CD14-positive monocyte (primary cell): ENCODE measurements at regions not wholly inside any gene's neighbourhood (a gene's known extent, or its start where the extent isn't known, plus 50 kb on each side); places are given as distances from the start of the nearest gene placed in this dataset.

ENCODE experiments used
- DNase-seq, 3 donors: peaks; one replicate each; pipeline ENCODE4 v3.0.0-alpha.2; 2011 to 2022
- H2AFZ ChIP-seq: 2 replicates; pipeline ENCODE4 v1.6.0; 2012; ENCODE audit warnings: mild to moderate bottlenecking, low read depth, low read length, inconsistent platforms; ENCODE audit not compliant: insufficient read depth, poor library complexity, severe bottlenecking
- H3K27ac ChIP-seq, 2 donors: 1 replicate in 1 of 2; 2 replicates in 1 of 2; pipeline ENCODE4 v1.5.1; 2012 to 2013; ENCODE audit warnings: low read length in 2 of 2, control low read depth in 1 of 2, inconsistent platforms in 1 of 2, low read depth in 1 of 2, mild to moderate bottlenecking in 1 of 2
- H3K27me3 ChIP-seq, 2 donors: one replicate each; pipeline versions ENCODE4 v1.6.0 to v1.6.1; 2011 to 2013; ENCODE audit warnings: low read length in 2 of 2; ENCODE audit not compliant: control insufficient read depth in 2 of 2, insufficient read depth in 2 of 2
- H3K36me3 ChIP-seq, 2 donors: replicated peaks in 1 of 2; 1 replicate in 1 of 2; 2 replicates in 1 of 2; pipeline versions ENCODE4 v1.5.1 to v1.6.1; 2012 to 2013; ENCODE audit warnings: low read length in 2 of 2, control low read depth in 1 of 2, inconsistent platforms in 1 of 2, mild to moderate bottlenecking in 1 of 2; ENCODE audit not compliant: insufficient read depth in 2 of 2, control insufficient read depth in 1 of 2
- H3K4me1 ChIP-seq, 2 donors: 1 replicate in 1 of 2; 2 replicates in 1 of 2; pipeline versions ENCODE4 v1.5.1 to v1.6.1; 2012 to 2013; ENCODE audit warnings: low read length in 2 of 2, control low read depth in 1 of 2, inconsistent platforms in 1 of 2, mild to moderate bottlenecking in 1 of 2, moderate library complexity in 1 of 2; ENCODE audit not compliant: insufficient read depth in 2 of 2, control insufficient read depth in 1 of 2
- H3K4me2 ChIP-seq: replicated peaks from 2 replicates; pipeline ENCODE3; 2012; ENCODE audit warnings: low read length, moderate library complexity, mild to moderate bottlenecking; ENCODE audit not compliant: poor library complexity, severe bottlenecking; ENCODE audit errors: extremely low read depth
- H3K4me3 ChIP-seq, 3 experiments: fragments of 200-600 bp in 1 of 3; sonication (generic) in 1 of 3; replicated peaks in 1 of 3; 1 replicate in 2 of 3; 2 replicates in 1 of 3; pipeline ENCODE4 v1.5.1; 2011 to 2013; ENCODE audit warnings: low read length in 3 of 3, mild to moderate bottlenecking in 3 of 3, control low read depth in 2 of 3, low read depth in 2 of 3, inconsistent platforms in 1 of 3, moderate library complexity in 1 of 3
- H3K79me2 ChIP-seq: 2 replicates; pipeline ENCODE4 v1.6.0; 2012; ENCODE audit warnings: mild to moderate bottlenecking, control low read depth, inconsistent platforms, low read length, moderate library complexity; ENCODE audit not compliant: insufficient read depth
- H3K9ac ChIP-seq: 2 replicates; pipeline ENCODE4 v1.6.0; 2017; ENCODE audit warnings: low read length, mild to moderate bottlenecking; ENCODE audit not compliant: insufficient read depth, poor library complexity, severe bottlenecking
- H3K9me3 ChIP-seq, 2 donors: replicated peaks in 1 of 2; 1 replicate in 1 of 2; 2 replicates in 1 of 2; pipeline versions ENCODE4 v1.5.1 to v1.6.1; 2012 to 2013; ENCODE audit warnings: low read length in 2 of 2, control low read depth in 1 of 2; ENCODE audit not compliant: control insufficient read depth in 1 of 2, insufficient read depth in 1 of 2
- H4K20me1 ChIP-seq: 2 replicates; pipeline ENCODE4 v1.6.0; 2012; ENCODE audit warnings: mild to moderate bottlenecking, low read length, control low read depth, moderate library complexity; ENCODE audit not compliant: insufficient read depth
- H3K27ac Mint-ChIP-seq, 7 donors: one replicate each; pipeline ENCODE4 v1.8.0; 2020; ENCODE audit warnings: mild to moderate bottlenecking in 7 of 7, mixed read lengths in 7 of 7, moderate library complexity in 6 of 7, inconsistent platforms in 2 of 7
- H3K27me3 Mint-ChIP-seq, 3 donors: one replicate each; pipeline ENCODE4 v1.8.0; 2021 to 2022; ENCODE audit warnings: low read depth in 3 of 3, mild to moderate bottlenecking in 3 of 3, mixed read lengths in 3 of 3, moderate library complexity in 3 of 3, inconsistent platforms in 1 of 3
- H3K36me3 Mint-ChIP-seq, 2 donors: one replicate each; pipeline ENCODE4 v1.8.0; 2020; ENCODE audit warnings: mixed read lengths in 2 of 2, inconsistent platforms in 1 of 2, mild to moderate bottlenecking in 1 of 2
- H3K4me1 Mint-ChIP-seq: one replicate; pipeline ENCODE4 v1.8.0; 2020; ENCODE audit warnings: mild to moderate bottlenecking, mixed read lengths
- H3K4me3 Mint-ChIP-seq, 2 donors: one replicate each; pipeline ENCODE4 v1.8.0; 2020; ENCODE audit warnings: mild to moderate bottlenecking in 2 of 2, mixed read lengths in 2 of 2, moderate library complexity in 1 of 2
- H3K9me3 Mint-ChIP-seq, 7 donors: one replicate each; pipeline ENCODE4 v1.8.0; 2020 to 2022; ENCODE audit warnings: mixed read lengths in 7 of 7, mild to moderate bottlenecking in 6 of 7, moderate library complexity in 6 of 7, inconsistent platforms in 2 of 7
- CTCF ChIP-seq: fragments of 200-600 bp; IDR thresholded peaks from one replicate; pipeline ENCODE4 v1.8.0; 2022; ENCODE audit warnings: antibody characterized with exemption, mild to moderate bottlenecking
- WGBS: methylation state at CpG from one replicate; pipeline ENCODE4 v1.1.5; 2013; ENCODE audit warnings: missing lambda C conversion rate; ENCODE audit not compliant: insufficient coverage; 5-methylcytosine and 5-hydroxymethylcytosine counted together
- intact Hi-C, 2 donors: fragments of 100-400 bp; cut with micrococcal nuclease; formaldehyde crosslinking; loops; one replicate each; pipeline versions ENCODE4 v1.15.0 to v1.15.1; 2023

GRCh38 chr3:194893121-194893987, 207.7 kb downstream of the FAM43A start:
- H3K27me3 ChIP-seq = no peaks in the 10 kb centered on the region
- WGBS = 0% methylated on average over 1 of the region's 4 CpGs
- intact Hi-C loops = loop anchor here in 1 of 2 donors (10.0 kb wide), 1 partner anchor 49 kb away; no protein-coding TSS in a partner anchor
- H3K9ac ChIP-seq = no peak overlapping the region
- no peaks in the 10 kb centered on the region for H3K79me2 ChIP-seq
- no peak overlapping the region for H3K27ac Mint-ChIP-seq
- H3K27ac ChIP-seq = no peak overlapping the region
- no peak overlapping the region for H3K4me3 Mint-ChIP-seq
- no peak overlapping the region for H3K4me3 ChIP-seq
- peaks cover 25% of the 10 kb centered on the region for H3K4me1 Mint-ChIP-seq
- no peaks in the 10 kb centered on the region for H4K20me1 ChIP-seq
- peaks cover 0 to 8% of the 10 kb centered on the region in 2 donors for H3K9me3 ChIP-seq
- H3K36me3 Mint-ChIP-seq = no peaks in the 10 kb centered on the region
- H3K4me2 ChIP-seq = no peak overlapping the region
- H2AFZ ChIP-seq = no peak overlapping the region
- peaks cover 0 to 3% (median 0%) of the 10 kb centered on the region in 3 donors for H3K27me3 Mint-ChIP-seq
- H3K36me3 ChIP-seq = no peaks in the 10 kb centered on the region
- TF ChIP-seq CTCF = no peak
- peak in 1 of 3 donors; percentile 14 for DNase-seq
- H3K9me3 Mint-ChIP-seq = peaks cover 5 to 14% (median 7%) of the 10 kb centered on the region in 7 donors
- H3K4me1 ChIP-seq = peaks cover 0 to 4% of the 10 kb centered on the region in 2 donors

GRCh38 chr3:194894538-194894937, 208.9 kb downstream of the FAM43A start:
- no peak for TF ChIP-seq CTCF
- Histone ChIP-seq H4K20me1 (no peaks in the 10 kb centered on the region), H2AFZ (no peak overlapping the region), H3K36me3 (no peaks in the 10 kb centered on the region), H3K27ac (no peak overlapping the region), H3K4me1 (peaks cover 0 to 4% of the 10 kb centered on the region in 2 donors), H3K4me3 (no peak overlapping the region), H3K27me3 (no peaks in the 10 kb centered on the region), H3K9ac (no peak overlapping the region), H3K79me2 (no peaks in the 10 kb centered on the region), H3K9me3 (peaks cover 0 to 10% of the 10 kb centered on the region in 2 donors), H3K4me2 (no peak overlapping the region)
- Mint-ChIP-seq H3K27me3 (peaks cover 0 to 3% (median 0%) of the 10 kb centered on the region in 3 donors), H3K27ac (no peak overlapping the region), H3K9me3 (peaks cover 5 to 13% (median 9%) of the 10 kb centered on the region in 7 donors), H3K4me3 (no peak overlapping the region), H3K36me3 (peaks cover 0 to 1% of the 10 kb centered on the region in 2 donors), H3K4me1 (peaks cover 21% of the 10 kb centered on the region)
- intact Hi-C loops = loop anchor here in 1 of 2 donors (10.0 kb wide), 1 partner anchor 50 kb away; no protein-coding TSS in a partner anchor
- DNase-seq = no peak
